ENCODE measurements at regions not wholly inside any gene's neighbourhood (a gene's known extent, or its start where the extent isn't known, plus 50 kb on each side); places are given as distances from the start of the nearest gene placed in this dataset.
"Not testable (repeated sequence)": the region's sequence is repeated elsewhere in the genome, so short reads cannot be mapped to it uniquely, and the experiment has no call there.

- Mint-ChIP-seq H3K9me3 (ENCODE audit: unreplicated experiment) (no peaks in the 10 kb centered on the region), H3K36me3 (ENCODE audit: insufficient read depth, unreplicated experiment) (no peaks in the 10 kb centered on the region), H3K4me3 (ENCODE audit: unreplicated experiment) (no peak overlapping the region), H3K4me1 (ENCODE audit: insufficient read depth, unreplicated experiment) (peaks cover 12% of the 10 kb centered on the region), H3K27ac (ENCODE audit: low read depth, unreplicated experiment) (no peak overlapping the region), H3K27me3 (ENCODE audit: insufficient read depth, unreplicated experiment) (no peaks in the 10 kb centered on the region)
- ChIA-PET POLR2A (no interaction called here), CTCF (interaction anchor here (0.7 kb wide), 1 partner anchor 49 kb away, joined by 3 read pairs; no protein-coding TSS in a partner anchor)
- DNase-seq (ENCODE audit: unreplicated experiment), result no peak
- intact Hi-C loops (cut with micrococcal nuclease), result no loop called here
- no TSS peak for BruUV-seq (replicated peaks)
- TF ChIP-seq, protein P1, sequence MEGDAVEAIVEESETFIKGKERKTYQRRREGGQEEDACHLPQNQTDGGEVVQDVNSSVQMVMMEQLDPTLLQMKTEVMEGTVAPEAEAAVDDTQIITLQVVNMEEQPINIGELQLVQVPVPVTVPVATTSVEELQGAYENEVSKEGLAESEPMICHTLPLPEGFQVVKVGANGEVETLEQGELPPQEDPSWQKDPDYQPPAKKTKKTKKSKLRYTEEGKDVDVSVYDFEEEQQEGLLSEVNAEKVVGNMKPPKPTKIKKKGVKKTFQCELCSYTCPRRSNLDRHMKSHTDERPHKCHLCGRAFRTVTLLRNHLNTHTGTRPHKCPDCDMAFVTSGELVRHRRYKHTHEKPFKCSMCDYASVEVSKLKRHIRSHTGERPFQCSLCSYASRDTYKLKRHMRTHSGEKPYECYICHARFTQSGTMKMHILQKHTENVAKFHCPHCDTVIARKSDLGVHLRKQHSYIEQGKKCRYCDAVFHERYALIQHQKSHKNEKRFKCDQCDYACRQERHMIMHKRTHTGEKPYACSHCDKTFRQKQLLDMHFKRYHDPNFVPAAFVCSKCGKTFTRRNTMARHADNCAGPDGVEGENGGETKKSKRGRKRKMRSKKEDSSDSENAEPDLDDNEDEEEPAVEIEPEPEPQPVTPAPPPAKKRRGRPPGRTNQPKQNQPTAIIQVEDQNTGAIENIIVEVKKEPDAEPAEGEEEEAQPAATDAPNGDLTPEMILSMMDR (IDR thresholded peaks at IDR 0.05; ENCODE audit: unreplicated experiment), result no peak
These were observed 139.4 kb downstream of the SKIDA1 start for GRCh38 chr10:21385996-21386585.

GRCh38 chr10:21385536-21385935 lies 139.9 kb downstream of the SKIDA1 start:
- no peaks in the 10 kb centered on the region for H3K9me3 Mint-ChIP-seq (ENCODE audit: unreplicated experiment)
- BruUV-seq (replicated peaks), result no TSS peak
- no peak for DNase-seq (ENCODE audit: unreplicated experiment)
- TF ChIP-seq, protein P1 (IDR thresholded peaks at IDR 0.05; ENCODE audit: unreplicated experiment), result no peak
- H3K27me3 Mint-ChIP-seq (ENCODE audit: insufficient read depth, unreplicated experiment), result no peaks in the 10 kb centered on the region
- intact Hi-C loops (cut with micrococcal nuclease), result no loop called here
- no peak overlapping the region for H3K4me3 Mint-ChIP-seq (ENCODE audit: unreplicated experiment)
- CTCF ChIA-PET, result no interaction called here
- peaks cover 12% of the 10 kb centered on the region for H3K4me1 Mint-ChIP-seq (ENCODE audit: insufficient read depth, unreplicated experiment)
- no peaks in the 10 kb centered on the region for H3K36me3 Mint-ChIP-seq (ENCODE audit: insufficient read depth, unreplicated experiment)
- POLR2A ChIA-PET, result no interaction called here
- no peak overlapping the region for H3K27ac Mint-ChIP-seq (ENCODE audit: low read depth, unreplicated experiment)

DNA sequence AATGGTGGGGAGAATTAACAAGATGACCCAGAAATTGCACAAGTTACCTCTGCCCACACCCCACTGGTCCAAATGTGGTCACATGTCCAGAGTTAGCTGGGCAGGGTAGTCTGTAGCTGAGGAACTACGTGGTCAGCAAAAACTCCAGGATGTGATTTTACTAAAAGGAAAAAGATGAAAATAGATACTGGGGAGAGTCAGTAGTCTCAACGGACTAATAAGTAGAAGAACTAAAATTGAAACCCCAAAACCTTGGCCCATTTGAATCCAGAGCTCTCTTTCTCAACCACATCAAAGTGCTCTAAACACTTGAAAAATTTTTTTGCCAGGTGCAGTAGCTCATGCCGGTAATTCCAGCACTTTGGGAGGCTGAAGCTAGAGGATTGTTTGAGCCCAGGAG lies 146.3 kb downstream of the SKIDA1 start:
- no peak overlapping the region for H3K27ac Mint-ChIP-seq (ENCODE audit: low read depth, unreplicated experiment)
- peaks cover 5% of the 10 kb centered on the region for H3K4me1 Mint-ChIP-seq (ENCODE audit: insufficient read depth, unreplicated experiment)
- no peaks in the 10 kb centered on the region for H3K9me3 Mint-ChIP-seq (ENCODE audit: unreplicated experiment)
- no peaks in the 10 kb centered on the region for H3K36me3 Mint-ChIP-seq (ENCODE audit: insufficient read depth, unreplicated experiment)
- H3K27me3 Mint-ChIP-seq (ENCODE audit: insufficient read depth, unreplicated experiment), result no peaks in the 10 kb centered on the region
- intact Hi-C loops (cut with micrococcal nuclease), result no loop called here
- TF ChIP-seq, protein P1 (IDR thresholded peaks at IDR 0.05; ENCODE audit: unreplicated experiment), result no peak
- no peak overlapping the region for H3K4me3 Mint-ChIP-seq (ENCODE audit: unreplicated experiment)
- CTCF ChIA-PET, result interaction anchor here (0.6 to 1.2 kb wide), 3 partner anchors 100 to 423 kb away, joined by 3 to 4 read pairs (median 3); no protein-coding TSS in a partner anchor
- POLR2A ChIA-PET, result interaction anchor here (0.6 to 1.2 kb wide), 3 partner anchors 16 to 852 kb away, joined by 3 read pairs; no protein-coding TSS in a partner anchor
- no peak for DNase-seq (ENCODE audit: unreplicated experiment)
- BruUV-seq (replicated peaks), result no TSS peak

- ChIA-PET POLR2A (interaction anchor here (0.6 to 0.9 kb wide), 2 partner anchors 27 to 618 kb away, joined by 4 to 5 read pairs; no protein-coding TSS in a partner anchor), CTCF (interaction anchor here (0.6 to 1.8 kb wide), 2 partner anchors 50 to 96 kb away, joined by 4 to 8 read pairs; no protein-coding TSS in a partner anchor)
- H3K9me3 Mint-ChIP-seq (ENCODE audit: unreplicated experiment), result not testable (repeated sequence)
These were observed 150.2 kb downstream of the SKIDA1 start for GRCh38 chr10:21375274-21375673.

DNA sequence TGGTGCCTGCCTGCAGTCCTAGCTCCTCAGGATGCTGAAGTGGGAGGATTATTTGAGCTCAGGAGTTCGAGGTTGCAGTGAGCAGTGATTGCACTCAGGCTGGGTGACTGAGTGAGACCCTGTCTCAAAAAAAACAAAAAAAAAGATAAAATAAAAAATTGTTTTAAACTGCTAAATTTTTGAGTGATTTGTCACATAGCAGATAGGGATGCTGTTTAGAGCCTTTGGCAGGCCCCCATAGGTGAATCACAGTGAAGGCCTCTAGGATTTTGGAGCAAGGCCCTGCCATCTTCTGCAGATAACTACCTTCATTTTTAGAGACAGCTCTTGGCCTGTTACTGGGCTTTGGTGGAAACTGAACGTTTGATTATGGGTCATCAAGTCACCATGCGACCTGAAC lies 151.6 kb downstream of the SKIDA1 start:
- DNase-seq (ENCODE audit: unreplicated experiment); H3K4me3 Mint-ChIP-seq (ENCODE audit: unreplicated experiment); H3K27me3 Mint-ChIP-seq (ENCODE audit: insufficient read depth, unreplicated experiment); intact Hi-C loops (cut with micrococcal nuclease); H3K27ac Mint-ChIP-seq (ENCODE audit: low read depth, unreplicated experiment); POLR2A ChIA-PET; H3K9me3 Mint-ChIP-seq (ENCODE audit: unreplicated experiment); BruUV-seq (replicated peaks); H3K36me3 Mint-ChIP-seq (ENCODE audit: insufficient read depth, unreplicated experiment): not testable (repeated sequence)
- CTCF ChIA-PET, result interaction anchor here (0.6 to 1.1 kb wide), 3 partner anchors 9 to 102 kb away, joined by 3 to 4 read pairs (median 3); no protein-coding TSS in a partner anchor
- peaks cover 17% of the 10 kb centered on the region for H3K4me1 Mint-ChIP-seq (ENCODE audit: insufficient read depth, unreplicated experiment)

More at GRCh38 chr10:21375274-21375673, 150.2 kb downstream of the SKIDA1 start:
- H3K4me1 Mint-ChIP-seq (ENCODE audit: insufficient read depth, unreplicated experiment), result peaks cover 12% of the 10 kb centered on the region
- H3K4me3 Mint-ChIP-seq (ENCODE audit: unreplicated experiment); H3K36me3 Mint-ChIP-seq (ENCODE audit: insufficient read depth, unreplicated experiment); H3K27me3 Mint-ChIP-seq (ENCODE audit: insufficient read depth, unreplicated experiment); H3K27ac Mint-ChIP-seq (ENCODE audit: low read depth, unreplicated experiment); DNase-seq (ENCODE audit: unreplicated experiment); intact Hi-C loops (cut with micrococcal nuclease); BruUV-seq (replicated peaks): not testable (repeated sequence)

Data from MCF 10A (cell line).